Fibroblast of pulmonary artery (primary cell): ENCODE measurements at regions not wholly inside any gene's neighbourhood (a gene's known extent, or its start where the extent isn't known, plus 50 kb on each side); places are given as distances from the start of the nearest gene placed in this dataset.

ENCODE experiments used
- DNase-seq: peaks from one replicate; pipeline ENCODE4 v3.0.0-alpha.2; 2010; ENCODE audit warnings: low read depth
- H3K4me3 ChIP-seq: replicated peaks from 2 replicates; pipeline ENCODE4 v1.5.1; 2011; ENCODE audit warnings: low read depth, mild to moderate bottlenecking, control low read depth, low read length, moderate library complexity
- CTCF ChIP-seq: IDR thresholded peaks from 2 replicates; pipeline ENCODE4 v1.5.1; 2011; ENCODE audit warnings: mild to moderate bottlenecking, control low read depth, low read length, inconsistent platforms; ENCODE audit errors: missing control alignments

GRCh38 chr7:38066391-38066790 is 111.7 kb upstream of the STARD3NL start:
- H3K4me3 ChIP-seq = no peak overlapping the region
- no peak for TF ChIP-seq CTCF
- DNase-seq = no peak

GRCh38 chr7:38068461-38068860 is 109.6 kb upstream of the STARD3NL start:
- no peak for TF ChIP-seq CTCF
- DNase-seq = no peak
- no peak overlapping the region for H3K4me3 ChIP-seq

GRCh38 chr7:38069052-38069451 is 109.0 kb upstream of the STARD3NL start:
- no peak for DNase-seq
- no peak for TF ChIP-seq CTCF
- H3K4me3 ChIP-seq = no peak overlapping the region

DNA sequence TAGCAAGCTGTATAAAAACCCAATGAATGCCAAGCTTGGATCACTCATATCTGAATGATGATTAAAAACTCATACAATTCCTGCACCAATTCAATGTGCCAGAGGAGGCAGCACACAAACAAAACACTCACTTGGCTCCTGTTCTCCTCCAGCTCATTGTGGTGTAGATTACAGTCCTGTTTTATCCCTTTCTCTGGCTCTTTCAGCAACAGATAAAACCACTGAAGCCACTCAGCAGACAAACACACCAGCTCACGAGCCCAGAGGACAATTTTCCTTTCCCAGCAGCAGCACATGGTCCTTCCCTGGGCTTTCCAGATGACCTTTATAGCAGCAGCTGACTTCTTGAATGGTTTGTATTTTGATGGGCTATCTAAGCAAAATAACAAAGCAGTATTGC is 107.3 kb upstream of the STARD3NL start:
- H3K4me3 ChIP-seq = no peak overlapping the region
- DNase-seq = peak; percentile 35
- TF ChIP-seq CTCF = peak; percentile 59

- H3K4me3 ChIP-seq = no peak overlapping the region
- no peak for TF ChIP-seq CTCF
- no peak for DNase-seq
Observed at GRCh38 chr7:38086857-38087256, 91.2 kb upstream of the STARD3NL start.

DNA sequence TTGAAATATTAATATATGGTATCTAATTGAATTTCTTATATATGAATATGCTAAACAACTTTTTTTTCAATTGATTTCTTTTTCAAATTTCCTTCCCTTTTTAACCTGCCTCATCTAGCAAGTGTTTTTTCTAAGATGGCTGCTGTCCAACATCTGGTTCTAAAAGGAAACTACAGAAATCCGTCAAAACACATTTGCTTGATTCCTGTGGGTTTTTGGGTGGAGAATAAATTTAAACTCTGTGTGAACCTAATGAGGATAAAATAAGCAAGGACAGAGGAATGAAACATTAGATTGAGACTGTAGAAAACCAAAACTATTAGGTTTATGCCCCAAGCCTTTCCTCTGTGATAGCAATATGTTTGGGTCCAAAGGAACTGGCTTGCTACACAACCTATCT is 75.5 kb upstream of the STARD3NL start:
- no peak for TF ChIP-seq CTCF
- peak; percentile 18 for DNase-seq
- H3K4me3 ChIP-seq = no peak overlapping the region

DNA sequence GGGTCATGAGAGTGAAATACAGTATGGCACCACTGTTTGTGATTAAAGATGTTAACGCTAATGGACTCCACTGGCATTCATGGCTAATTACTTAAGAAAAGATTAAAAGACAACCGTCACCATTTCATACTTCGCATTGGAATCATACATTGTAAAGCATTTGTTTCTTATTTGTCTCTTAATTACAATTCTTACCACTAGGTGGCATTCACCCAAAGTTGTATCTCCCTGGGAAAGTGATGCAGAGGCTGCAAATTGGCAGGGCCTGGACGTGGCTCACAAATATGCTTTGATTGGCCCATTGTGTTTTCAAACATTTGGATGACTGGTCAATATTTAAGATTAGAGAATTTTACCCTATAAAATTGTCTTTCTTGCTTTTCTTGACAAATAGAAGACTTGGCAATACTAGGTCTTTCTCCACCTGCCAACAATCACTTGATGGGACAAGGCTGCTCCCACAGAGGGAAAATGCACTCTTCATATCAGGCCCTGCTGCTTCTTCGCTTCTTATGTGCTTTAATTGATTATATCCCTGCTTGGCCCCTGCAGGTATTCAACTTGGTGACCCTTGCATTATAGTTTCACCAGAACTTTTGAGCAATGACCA is 72.1 kb upstream of the STARD3NL start:
- peak; percentile 61 for TF ChIP-seq CTCF
- peak; percentile 70 for DNase-seq
- H3K4me3 ChIP-seq = no peak overlapping the region
